Fibroblast of lung (primary cell): ENCODE measurements at regions not wholly inside any gene's neighbourhood (a gene's known extent, or its start where the extent isn't known, plus 50 kb on each side); places are given as distances from the start of the nearest gene placed in this dataset.

Experiments
- DNase-seq, 2 donors: peaks; one replicate each; pipeline versions ENCODE4 v3.0.0 to v3.0.0-alpha.2; 2010; ENCODE audit warnings: low read depth in 2 of 2
- H2AFZ ChIP-seq: 2 replicates; pipeline ENCODE4 v1.5.1; 2012; ENCODE audit warnings: low read length, control low read depth, inconsistent platforms
- H3K27ac ChIP-seq: 2 replicates; pipeline ENCODE4 v1.5.1; 2011; ENCODE audit warnings: low read length, control low read depth; ENCODE audit not compliant: insufficient read depth
- H3K27me3 ChIP-seq: 2 replicates; pipeline ENCODE4 v1.5.1; 2011; ENCODE audit warnings: mild to moderate bottlenecking, low read length; ENCODE audit not compliant: control insufficient read depth, insufficient read depth
- H3K36me3 ChIP-seq: 2 replicates; pipeline ENCODE4 v1.5.1; 2011; ENCODE audit warnings: low read length; ENCODE audit not compliant: control insufficient read depth, insufficient read depth
- H3K4me1 ChIP-seq: 2 replicates; pipeline ENCODE4 v1.5.1; 2011; ENCODE audit warnings: low read length; ENCODE audit not compliant: control insufficient read depth, insufficient read depth; ENCODE audit errors: extremely low read depth
- H3K4me2 ChIP-seq: 2 replicates; pipeline ENCODE4 v1.5.1; 2011; ENCODE audit warnings: low read length, control low read depth; ENCODE audit not compliant: insufficient read depth; ENCODE audit errors: extremely low read depth
- H3K4me3 ChIP-seq, 4 experiments: fragments of 200-600 bp in 1 of 4; sonication (generic) in 1 of 4; replicated peaks in 1 of 4; 2 replicates each; pipeline ENCODE4 v1.5.1; 2011 to 2016; ENCODE audit warnings: low read length in 4 of 4, low read depth in 3 of 4, mild to moderate bottlenecking in 3 of 4, control low read depth in 2 of 4, inconsistent platforms in 1 of 4, mixed read lengths in 1 of 4; ENCODE audit not compliant: insufficient read depth in 1 of 4; ENCODE audit errors: control extremely low read depth in 1 of 4
- H3K79me2 ChIP-seq: 2 replicates; pipeline ENCODE4 v1.5.1; 2012; ENCODE audit warnings: mild to moderate bottlenecking, low read length, inconsistent platforms; ENCODE audit not compliant: control insufficient read depth, insufficient read depth
- H3K9ac ChIP-seq: 2 replicates; pipeline ENCODE4 v1.5.1; 2011; ENCODE audit warnings: mild to moderate bottlenecking, low read length, control low read depth; ENCODE audit not compliant: insufficient read depth
- H3K9me3 ChIP-seq: 2 replicates; pipeline ENCODE4 v1.5.1; 2012; ENCODE audit warnings: low read depth, low read length; ENCODE audit not compliant: control insufficient read depth, insufficient read depth
- H4K20me1 ChIP-seq: 2 replicates; pipeline ENCODE4 v1.5.1; 2011; ENCODE audit warnings: low read length; ENCODE audit not compliant: control insufficient read depth, insufficient read depth; ENCODE audit errors: extremely low read depth
- CTCF ChIP-seq, 2 donors: IDR thresholded peaks in 1 of 2; conservative IDR thresholded peaks in 1 of 2; 1 replicate in 1 of 2; 2 replicates in 1 of 2; pipeline ENCODE4 v1.5.1; 2011 to 2012; ENCODE audit warnings: low read length in 2 of 2, control low read depth in 1 of 2, inconsistent platforms in 1 of 2, low read depth in 1 of 2, mild to moderate bottlenecking in 1 of 2
- EZH2 ChIP-seq: IDR thresholded peaks from 2 replicates; pipeline ENCODE4 v1.5.1; 2012; ENCODE audit warnings: low read length, control low read depth, mild to moderate bottlenecking; ENCODE audit errors: missing control alignments

GRCh38 chr12:66061076-66061475 lies 69.5 kb downstream of the LLPH start:
- no peak overlapping the region for H3K4me2 ChIP-seq
- H3K27ac ChIP-seq = no peak overlapping the region
- no peaks in the 10 kb centered on the region for H3K79me2 ChIP-seq
- H3K9me3 ChIP-seq = no peaks in the 10 kb centered on the region
- H3K27me3 ChIP-seq = no peaks in the 10 kb centered on the region
- H3K36me3 ChIP-seq = no peaks in the 10 kb centered on the region
- H3K4me3 ChIP-seq = no peak overlapping the region
- no peaks in the 10 kb centered on the region for H4K20me1 ChIP-seq
- H2AFZ ChIP-seq = no peak overlapping the region
- no peak overlapping the region for H3K9ac ChIP-seq
- H3K4me1 ChIP-seq = peaks cover 9% of the 10 kb centered on the region
- no peak for DNase-seq
- TF ChIP-seq EZH2 (no peak), CTCF (conservative IDR thresholded peaks at IDR 0.05 in 1 of 2, IDR thresholded peaks at IDR 0.05 in 1 of 2; ENCODE audit: low read depth in 1 of 2, low read length in 2 of 2) (no peak)

DNA sequence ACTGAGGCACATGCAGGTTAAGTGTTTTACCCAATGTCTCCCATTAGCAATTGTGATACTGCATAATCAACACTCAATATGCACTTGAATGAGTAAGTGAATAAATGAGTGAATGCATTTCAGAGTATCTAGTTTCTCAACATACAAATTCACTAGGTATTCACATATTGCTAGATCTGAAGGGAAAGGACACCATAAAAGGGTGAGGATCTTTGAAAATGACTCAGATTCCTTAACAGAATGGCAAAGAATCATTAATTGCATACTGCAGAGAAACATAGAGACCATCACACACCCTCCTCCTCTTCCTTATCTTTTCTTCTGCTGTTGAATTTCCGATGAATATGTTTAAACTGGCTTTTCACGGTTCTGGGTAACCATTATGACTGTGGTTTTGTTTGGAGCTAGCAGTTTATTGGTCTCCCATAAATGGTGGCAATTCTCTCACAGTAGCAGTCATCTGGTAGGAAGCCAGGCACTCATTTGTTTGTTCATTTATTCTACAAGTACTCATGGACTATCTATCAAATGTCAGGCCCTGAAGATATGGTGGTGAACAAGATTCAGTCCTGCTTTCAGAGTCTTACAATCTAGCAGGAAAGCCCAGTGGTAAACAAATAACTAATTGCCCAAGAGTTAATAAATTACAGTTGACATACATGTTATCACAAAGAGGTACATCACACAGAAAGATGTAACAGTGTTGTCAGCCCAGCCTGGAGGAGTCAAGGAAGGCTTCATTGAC lies 70.2 kb downstream of the LLPH start:
- H3K4me1 ChIP-seq = peaks cover 5% of the 10 kb centered on the region
- no peak overlapping the region for H3K27ac ChIP-seq
- no peak overlapping the region for H3K4me2 ChIP-seq
- TF ChIP-seq EZH2 = no peak
- TF ChIP-seq CTCF (conservative IDR thresholded peaks at IDR 0.05 in 1 of 2, IDR thresholded peaks at IDR 0.05 in 1 of 2; ENCODE audit: low read depth in 1 of 2, low read length in 2 of 2) = no peak
- no peaks in the 10 kb centered on the region for H4K20me1 ChIP-seq
- no peak overlapping the region for H3K4me3 ChIP-seq
- H3K9me3 ChIP-seq = no peaks in the 10 kb centered on the region
- H2AFZ ChIP-seq = no peak overlapping the region
- peak in 1 of 2 donors; percentile 55 for DNase-seq
- no peaks in the 10 kb centered on the region for H3K79me2 ChIP-seq
- H3K9ac ChIP-seq = no peak overlapping the region
- no peaks in the 10 kb centered on the region for H3K36me3 ChIP-seq
- H3K27me3 ChIP-seq = no peaks in the 10 kb centered on the region

GRCh38 chr12:66059666-66060065 lies 70.9 kb downstream of the LLPH start:
- TF ChIP-seq CTCF (conservative IDR thresholded peaks at IDR 0.05 in 1 of 2, IDR thresholded peaks at IDR 0.05 in 1 of 2; ENCODE audit: low read depth in 1 of 2, low read length in 2 of 2) (no peak), EZH2 (no peak)
- no peak overlapping the region for H2AFZ ChIP-seq
- no peak for DNase-seq
- H3K27me3 ChIP-seq = no peaks in the 10 kb centered on the region
- peaks cover 1% of the 10 kb centered on the region for H3K4me1 ChIP-seq
- H3K4me2 ChIP-seq = no peak overlapping the region
- no peaks in the 10 kb centered on the region for H3K79me2 ChIP-seq
- no peaks in the 10 kb centered on the region for H3K36me3 ChIP-seq
- no peak overlapping the region for H3K27ac ChIP-seq
- no peaks in the 10 kb centered on the region for H4K20me1 ChIP-seq
- H3K9ac ChIP-seq = no peak overlapping the region
- H3K4me3 ChIP-seq = no peak overlapping the region
- no peaks in the 10 kb centered on the region for H3K9me3 ChIP-seq
